ENCODE measurements at regions not wholly inside any gene's neighbourhood (a gene's known extent, or its start where the extent isn't known, plus 50 kb on each side); places are given as distances from the start of the nearest gene placed in this dataset.

DNA sequence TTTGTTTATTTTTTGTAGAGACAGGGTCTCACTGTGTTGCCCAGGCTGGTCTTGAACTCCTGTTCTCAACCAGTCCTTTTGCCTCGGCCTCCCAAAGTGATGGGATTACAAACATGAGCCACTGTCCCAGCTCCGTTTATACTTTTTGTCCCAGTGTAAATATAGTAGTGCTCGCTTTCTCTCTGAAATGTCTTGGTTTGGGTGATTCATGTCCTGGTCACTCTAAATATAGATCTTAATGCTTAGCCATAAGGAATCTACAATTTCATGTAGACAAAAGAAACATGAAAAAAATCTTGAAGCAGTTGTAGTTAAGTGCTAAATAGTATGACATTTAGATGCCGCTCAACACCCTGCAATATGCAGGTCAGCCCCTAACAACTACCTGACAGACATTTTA lies 126.9 kb downstream of the KATNIP start:
- no peak for DNase-seq
- H3K27me3 ChIP-seq (ENCODE audit: control insufficient read depth, insufficient read depth, low read length), result no peaks in the 10 kb centered on the region
- Mint-ChIP-seq H3K27me3 (no peaks in the 10 kb centered on the region), H3K4me3 (no peak overlapping the region), H3K27ac (no peak overlapping the region), H3K36me3 (peaks cover 64% of the 10 kb centered on the region), H3K4me1 (peaks cover 0 to 5% (median 0%) of the 10 kb centered on the region in 4 donors), H3K9me3 (peaks cover 0 to 5% (median 0%) of the 10 kb centered on the region in 7 donors)
- no peak overlapping the region for H3K27ac ChIP-seq (ENCODE audit: insufficient read depth, low read length, poor library complexity, severe bottlenecking)
- H3K36me3 ChIP-seq (ENCODE audit: control insufficient read depth, insufficient read depth, low read length), result peaks cover 16% of the 10 kb centered on the region
- no peaks in the 10 kb centered on the region for H3K9me3 ChIP-seq (ENCODE audit: control insufficient read depth in 2 of 2, low read length in 2 of 2)
- no peak overlapping the region for H3K4me3 ChIP-seq (ENCODE audit: low read depth, low read length)
- no peaks in the 10 kb centered on the region for H3K4me1 ChIP-seq (ENCODE audit: control insufficient read depth, insufficient read depth, low read length, poor library complexity, severe bottlenecking)
- no peak for ATAC-seq (ENCODE audit: low read depth in 2 of 2)

DNA sequence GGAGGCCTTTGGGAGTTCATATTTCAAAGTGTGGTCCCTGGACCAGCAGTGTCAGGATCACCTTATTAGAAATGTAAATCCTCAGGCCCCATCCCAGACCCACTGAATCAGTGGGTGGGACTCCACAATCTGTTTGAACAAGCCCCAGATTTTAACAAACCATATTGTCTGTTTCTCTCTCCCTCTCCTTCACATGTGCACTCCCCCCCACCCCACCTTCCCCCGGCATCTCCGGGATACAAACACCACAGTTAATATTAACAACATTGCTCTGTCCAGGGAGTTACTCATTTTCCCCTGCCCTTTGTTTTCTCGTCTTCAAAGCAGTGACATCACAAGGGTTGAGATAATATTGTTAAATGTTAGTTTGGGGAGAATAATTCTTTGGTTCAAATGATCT lies 127.3 kb downstream of the KATNIP start:
- H3K36me3 Mint-ChIP-seq, result peaks cover 65% of the 10 kb centered on the region
- peaks cover 0 to 5% (median 0%) of the 10 kb centered on the region in 4 donors for H3K4me1 Mint-ChIP-seq
- H3K27me3 ChIP-seq (ENCODE audit: control insufficient read depth, insufficient read depth, low read length), result no peaks in the 10 kb centered on the region
- H3K36me3 ChIP-seq (ENCODE audit: control insufficient read depth, insufficient read depth, low read length), result peaks cover 16% of the 10 kb centered on the region
- no peaks in the 10 kb centered on the region for H3K27me3 Mint-ChIP-seq
- H3K27ac ChIP-seq (ENCODE audit: insufficient read depth, low read length, poor library complexity, severe bottlenecking), result no peak overlapping the region
- H3K4me1 ChIP-seq (ENCODE audit: control insufficient read depth, insufficient read depth, low read length, poor library complexity, severe bottlenecking), result no peaks in the 10 kb centered on the region
- no peaks in the 10 kb centered on the region for H3K9me3 ChIP-seq (ENCODE audit: control insufficient read depth in 2 of 2, low read length in 2 of 2)
- H3K4me3 Mint-ChIP-seq, result no peak overlapping the region
- H3K4me3 ChIP-seq (ENCODE audit: low read depth, low read length), result no peak overlapping the region
- H3K27ac Mint-ChIP-seq, result no peak overlapping the region
- H3K9me3 Mint-ChIP-seq, result peaks cover 0 to 5% (median 0%) of the 10 kb centered on the region in 7 donors
- ATAC-seq (ENCODE audit: low read depth in 2 of 2) (no peak), DNase-seq (no peak)

DNA sequence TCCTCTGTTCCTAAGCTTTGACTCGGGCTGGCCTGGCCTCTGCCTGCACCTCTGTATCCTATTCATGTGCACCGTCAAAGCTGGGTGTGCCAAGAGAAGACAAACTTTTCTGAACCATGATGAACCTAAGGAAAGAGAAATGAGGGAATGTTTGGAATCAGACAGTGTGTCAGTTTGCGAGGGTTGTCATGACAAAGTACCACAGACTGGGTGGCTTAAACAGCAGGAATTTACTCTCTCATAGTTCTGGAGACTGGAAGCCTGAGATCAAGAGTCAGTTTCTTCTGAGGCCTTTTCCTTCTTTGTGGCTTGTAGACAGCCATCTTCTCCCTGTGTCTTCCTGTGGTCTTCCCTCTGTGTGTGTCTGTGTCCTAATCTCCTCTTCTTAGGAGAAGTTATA lies 129.0 kb downstream of the KATNIP start:
- Histone ChIP-seq H3K27ac (ENCODE audit: insufficient read depth, low read length, poor library complexity, severe bottlenecking) (no peak overlapping the region), H3K36me3 (ENCODE audit: control insufficient read depth, insufficient read depth, low read length) (peaks cover 18% of the 10 kb centered on the region), H3K9me3 (ENCODE audit: control insufficient read depth in 2 of 2, low read length in 2 of 2) (no peaks in the 10 kb centered on the region), H3K4me1 (ENCODE audit: control insufficient read depth, insufficient read depth, low read length, poor library complexity, severe bottlenecking) (no peaks in the 10 kb centered on the region), H3K4me3 (ENCODE audit: low read depth, low read length) (no peak overlapping the region), H3K27me3 (ENCODE audit: control insufficient read depth, insufficient read depth, low read length) (no peaks in the 10 kb centered on the region)
- Mint-ChIP-seq H3K9me3 (peaks cover 0 to 5% (median 0%) of the 10 kb centered on the region in 7 donors), H3K27ac (no peak overlapping the region), H3K4me1 (peaks cover 0 to 5% (median 0%) of the 10 kb centered on the region in 4 donors), H3K36me3 (peaks cover 72% of the 10 kb centered on the region), H3K27me3 (no peaks in the 10 kb centered on the region), H3K4me3 (no peak overlapping the region)
- ATAC-seq (ENCODE audit: low read depth in 2 of 2) (no peak), DNase-seq (no peak)

DNA sequence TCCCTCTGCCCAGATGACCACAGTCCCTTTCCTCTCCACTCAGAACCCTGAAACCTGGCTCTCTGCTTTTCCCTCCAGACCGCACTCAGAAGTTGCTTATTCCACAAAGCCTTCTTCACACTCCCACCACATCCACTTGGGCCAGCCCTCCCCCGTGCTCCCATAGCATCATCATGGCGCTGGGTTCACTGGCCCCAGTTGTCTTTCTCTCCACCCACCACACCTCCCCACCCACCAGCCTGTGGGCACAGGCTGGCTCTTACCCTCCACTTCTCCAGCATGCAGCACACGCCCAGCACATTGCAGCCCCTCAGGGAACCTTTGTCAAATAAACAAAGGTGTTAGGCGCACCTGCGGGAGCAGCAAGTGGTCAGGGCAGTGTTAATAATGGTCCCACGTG lies 130.0 kb downstream of the KATNIP start:
- Mint-ChIP-seq H3K27ac (no peak overlapping the region), H3K4me3 (no peak overlapping the region), H3K36me3 (peaks cover 66% of the 10 kb centered on the region), H3K4me1 (peaks cover 0 to 5% (median 0%) of the 10 kb centered on the region in 4 donors), H3K27me3 (no peaks in the 10 kb centered on the region), H3K9me3 (peaks cover 0 to 2% (median 0%) of the 10 kb centered on the region in 7 donors)
- Histone ChIP-seq H3K27ac (ENCODE audit: insufficient read depth, low read length, poor library complexity, severe bottlenecking) (no peak overlapping the region), H3K4me1 (ENCODE audit: control insufficient read depth, insufficient read depth, low read length, poor library complexity, severe bottlenecking) (no peaks in the 10 kb centered on the region), H3K36me3 (ENCODE audit: control insufficient read depth, insufficient read depth, low read length) (peaks cover 18% of the 10 kb centered on the region), H3K9me3 (ENCODE audit: control insufficient read depth in 2 of 2, low read length in 2 of 2) (no peaks in the 10 kb centered on the region), H3K27me3 (ENCODE audit: control insufficient read depth, insufficient read depth, low read length) (no peaks in the 10 kb centered on the region), H3K4me3 (ENCODE audit: low read depth, low read length) (no peak overlapping the region)
- ATAC-seq (ENCODE audit: low read depth in 2 of 2) (no peak), DNase-seq (no peak)

DNA sequence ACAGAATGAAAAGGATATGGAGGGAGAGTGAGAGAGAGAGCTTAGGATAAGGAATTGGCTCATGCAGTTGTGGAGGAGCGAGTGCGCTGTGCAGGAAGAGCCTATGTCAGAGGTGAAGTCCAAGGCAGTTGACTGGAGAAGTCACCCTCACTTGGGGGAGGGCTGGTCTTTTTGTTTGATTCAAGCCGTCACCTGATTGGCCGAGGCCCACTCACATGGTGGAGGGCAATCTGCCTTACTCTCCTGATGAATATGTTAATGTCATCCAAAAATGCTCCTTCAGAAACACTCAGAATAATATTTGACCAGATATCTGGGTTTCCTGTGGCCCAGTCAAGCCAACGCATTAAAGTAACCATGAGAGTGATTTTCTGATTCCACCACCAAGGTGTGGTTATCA lies 131.7 kb downstream of the KATNIP start:
- no peak for ATAC-seq (ENCODE audit: low read depth in 2 of 2)
- peaks cover 58% of the 10 kb centered on the region for H3K36me3 Mint-ChIP-seq
- Histone ChIP-seq H3K27me3 (ENCODE audit: control insufficient read depth, insufficient read depth, low read length) (no peaks in the 10 kb centered on the region), H3K9me3 (ENCODE audit: control insufficient read depth in 2 of 2, low read length in 2 of 2) (no peaks in the 10 kb centered on the region), H3K27ac (ENCODE audit: insufficient read depth, low read length, poor library complexity, severe bottlenecking) (no peak overlapping the region), H3K4me1 (ENCODE audit: control insufficient read depth, insufficient read depth, low read length, poor library complexity, severe bottlenecking) (no peaks in the 10 kb centered on the region), H3K4me3 (ENCODE audit: low read depth, low read length) (no peak overlapping the region), H3K36me3 (ENCODE audit: control insufficient read depth, insufficient read depth, low read length) (peaks cover 18% of the 10 kb centered on the region)
- peaks cover 0 to 2% (median 0%) of the 10 kb centered on the region in 7 donors for H3K9me3 Mint-ChIP-seq
- H3K27ac Mint-ChIP-seq, result no peak overlapping the region
- no peak for DNase-seq
- peaks cover 0 to 5% (median 0%) of the 10 kb centered on the region in 4 donors for H3K4me1 Mint-ChIP-seq
- H3K4me3 Mint-ChIP-seq, result no peak overlapping the region
- no peaks in the 10 kb centered on the region for H3K27me3 Mint-ChIP-seq

DNA sequence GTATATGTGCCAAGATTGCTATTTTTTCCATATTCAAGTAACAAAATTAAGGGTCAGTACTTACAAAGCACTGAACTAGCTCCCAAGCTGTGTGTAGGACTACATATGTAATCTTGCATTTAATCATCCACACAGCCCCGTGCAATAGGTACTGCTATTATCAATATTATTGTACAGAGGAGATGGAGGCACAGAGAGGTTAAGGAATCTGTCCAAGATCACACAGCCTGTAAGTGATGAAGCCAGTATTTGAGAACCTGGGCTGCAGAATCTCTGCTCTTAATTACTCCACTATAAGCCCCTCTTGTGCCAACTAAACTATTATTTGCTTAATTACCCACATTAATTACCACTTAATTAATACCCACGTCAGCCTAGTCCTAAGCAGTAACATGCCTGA lies 134.1 kb downstream of the KATNIP start:
- no peak overlapping the region for H3K4me3 Mint-ChIP-seq
- no peaks in the 10 kb centered on the region for H3K9me3 ChIP-seq (ENCODE audit: control insufficient read depth in 2 of 2, low read length in 2 of 2)
- no peak overlapping the region for H3K27ac ChIP-seq (ENCODE audit: insufficient read depth, low read length, poor library complexity, severe bottlenecking)
- H3K27me3 ChIP-seq (ENCODE audit: control insufficient read depth, insufficient read depth, low read length), result no peaks in the 10 kb centered on the region
- no peak overlapping the region for H3K4me3 ChIP-seq (ENCODE audit: low read depth, low read length)
- DNase-seq, result no peak
- peaks cover 0 to 2% (median 0%) of the 10 kb centered on the region in 7 donors for H3K9me3 Mint-ChIP-seq
- peaks cover 43% of the 10 kb centered on the region for H3K36me3 Mint-ChIP-seq
- ATAC-seq (ENCODE audit: low read depth in 2 of 2), result no peak
- peaks cover 8% of the 10 kb centered on the region for H3K36me3 ChIP-seq (ENCODE audit: control insufficient read depth, insufficient read depth, low read length)
- no peaks in the 10 kb centered on the region for H3K4me1 ChIP-seq (ENCODE audit: control insufficient read depth, insufficient read depth, low read length, poor library complexity, severe bottlenecking)
- H3K27ac Mint-ChIP-seq, result no peak overlapping the region
- peaks cover 0 to 3% (median 0%) of the 10 kb centered on the region in 4 donors for H3K4me1 Mint-ChIP-seq
- H3K27me3 Mint-ChIP-seq, result no peaks in the 10 kb centered on the region

DNA sequence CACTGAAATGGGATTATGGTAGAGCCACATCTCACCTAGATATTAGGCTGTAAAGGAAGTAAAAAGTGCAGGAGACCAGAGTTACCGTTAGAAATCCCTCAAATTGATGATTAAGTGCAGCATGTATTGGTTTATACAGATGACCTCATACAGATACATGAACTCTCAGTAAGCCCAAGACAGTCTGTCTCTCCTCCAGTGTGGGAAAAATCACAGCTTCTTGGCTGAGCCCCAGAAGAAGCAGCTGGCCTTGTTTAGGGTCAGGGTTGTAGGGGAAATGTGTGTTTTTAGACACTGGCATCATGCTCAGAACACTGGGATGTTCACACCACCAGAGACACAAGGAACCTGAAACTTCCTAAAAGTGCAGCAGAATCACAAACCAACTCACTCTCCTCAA lies 135.9 kb downstream of the KATNIP start:
- Histone ChIP-seq H3K4me3 (ENCODE audit: low read depth, low read length) (no peak overlapping the region), H3K36me3 (ENCODE audit: control insufficient read depth, insufficient read depth, low read length) (peaks cover 8% of the 10 kb centered on the region), H3K4me1 (ENCODE audit: control insufficient read depth, insufficient read depth, low read length, poor library complexity, severe bottlenecking) (no peaks in the 10 kb centered on the region), H3K9me3 (ENCODE audit: control insufficient read depth in 2 of 2, low read length in 2 of 2) (no peaks in the 10 kb centered on the region), H3K27me3 (ENCODE audit: control insufficient read depth, insufficient read depth, low read length) (no peaks in the 10 kb centered on the region), H3K27ac (ENCODE audit: insufficient read depth, low read length, poor library complexity, severe bottlenecking) (no peak overlapping the region)
- Mint-ChIP-seq H3K27ac (no peak overlapping the region), H3K4me1 (no peaks in the 10 kb centered on the region), H3K4me3 (no peak overlapping the region), H3K36me3 (peaks cover 34% of the 10 kb centered on the region), H3K9me3 (peaks cover 0 to 2% (median 0%) of the 10 kb centered on the region in 7 donors), H3K27me3 (no peaks in the 10 kb centered on the region)
- DNase-seq (no peak), ATAC-seq (ENCODE audit: low read depth in 2 of 2) (no peak)

DNA sequence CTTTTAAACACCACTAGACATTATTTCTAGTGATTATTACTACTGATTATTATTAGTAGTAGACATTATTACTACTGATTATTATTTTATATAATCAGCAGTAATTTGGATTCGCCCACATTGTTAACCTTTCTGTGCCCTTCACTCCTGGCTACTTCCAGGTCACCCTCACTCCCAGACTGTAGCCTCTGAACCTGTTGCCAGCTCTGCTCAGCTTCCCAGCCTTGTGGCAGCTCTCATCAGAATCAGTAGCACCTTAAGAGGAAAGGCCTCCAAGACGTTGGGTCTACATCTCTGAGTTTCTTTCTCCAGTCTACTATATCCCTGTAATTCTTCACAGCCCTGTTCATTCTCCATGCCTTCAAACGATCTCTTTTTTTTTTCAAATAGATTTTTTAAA lies 137.0 kb downstream of the KATNIP start:
- Histone ChIP-seq H3K4me1 (ENCODE audit: control insufficient read depth, insufficient read depth, low read length, poor library complexity, severe bottlenecking) (no peaks in the 10 kb centered on the region), H3K36me3 (ENCODE audit: control insufficient read depth, insufficient read depth, low read length) (peaks cover 2% of the 10 kb centered on the region), H3K27ac (ENCODE audit: insufficient read depth, low read length, poor library complexity, severe bottlenecking) (no peak overlapping the region), H3K4me3 (ENCODE audit: low read depth, low read length) (no peak overlapping the region), H3K27me3 (ENCODE audit: control insufficient read depth, insufficient read depth, low read length) (no peaks in the 10 kb centered on the region), H3K9me3 (ENCODE audit: control insufficient read depth in 2 of 2, low read length in 2 of 2) (no peaks in the 10 kb centered on the region)
- no peaks in the 10 kb centered on the region for H3K27me3 Mint-ChIP-seq
- H3K36me3 Mint-ChIP-seq, result peaks cover 23% of the 10 kb centered on the region
- no peaks in the 10 kb centered on the region for H3K9me3 Mint-ChIP-seq
- H3K4me3 Mint-ChIP-seq, result no peak overlapping the region
- no peak overlapping the region for H3K27ac Mint-ChIP-seq
- DNase-seq (no peak), ATAC-seq (ENCODE audit: low read depth in 2 of 2) (no peak)
- no peaks in the 10 kb centered on the region for H3K4me1 Mint-ChIP-seq
